GM13976 (cell line): ENCODE measurements at regions not wholly inside any gene's neighbourhood (a gene's known extent, or its start where the extent isn't known, plus 50 kb on each side); places are given as distances from the start of the nearest gene placed in this dataset.
"Not testable (repeated sequence)": the region's sequence is repeated elsewhere in the genome, so short reads cannot be mapped to it uniquely, and the experiment has no call there.

Experiments
- DNase-seq: peaks from one replicate; pipeline ENCODE4 v3.0.0; 2012; ENCODE audit warnings: low spot score
- in situ Hi-C: fragments of 300-500 bp; cut with MboI; formaldehyde crosslinking; loops from one replicate; pipeline ENCODE4 v1.12.0; 2022; ENCODE audit warnings: low sequenced_read_pairs, mixed read lengths, inconsistent platforms; ENCODE audit not compliant: unreplicated experiment
- TF ChIP-seq, protein P1 (sequence below): IDR thresholded peaks from 2 replicates; pipeline ENCODE4 v1.5.1; 2012; ENCODE audit warnings: borderline replicate concordance, mild to moderate bottlenecking; ENCODE audit not compliant: insufficient read depth; ENCODE audit errors: extremely low read depth, missing control alignments, control extremely low read depth

DNA sequence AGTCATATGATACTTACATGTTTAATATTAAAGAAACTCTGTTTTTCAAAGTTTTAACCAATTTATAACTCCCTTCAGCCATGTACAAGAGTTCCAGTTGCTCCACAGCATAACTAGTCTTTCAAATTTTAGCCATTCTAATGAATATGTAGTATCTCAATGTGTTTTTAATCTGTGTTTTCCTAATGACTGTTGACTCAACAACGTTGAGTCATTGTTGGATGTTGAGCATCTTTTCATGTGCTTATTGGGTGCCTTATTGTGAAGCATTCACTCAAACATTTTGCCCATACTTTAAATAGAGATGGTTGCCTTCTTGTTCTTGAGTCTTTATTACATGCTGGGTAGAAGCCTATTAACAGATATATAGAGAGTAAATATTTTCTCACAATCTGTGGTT is 240.2 kb upstream of the LYPLAL1 start:
- no peak for DNase-seq
- TF ChIP-seq, protein P1, sequence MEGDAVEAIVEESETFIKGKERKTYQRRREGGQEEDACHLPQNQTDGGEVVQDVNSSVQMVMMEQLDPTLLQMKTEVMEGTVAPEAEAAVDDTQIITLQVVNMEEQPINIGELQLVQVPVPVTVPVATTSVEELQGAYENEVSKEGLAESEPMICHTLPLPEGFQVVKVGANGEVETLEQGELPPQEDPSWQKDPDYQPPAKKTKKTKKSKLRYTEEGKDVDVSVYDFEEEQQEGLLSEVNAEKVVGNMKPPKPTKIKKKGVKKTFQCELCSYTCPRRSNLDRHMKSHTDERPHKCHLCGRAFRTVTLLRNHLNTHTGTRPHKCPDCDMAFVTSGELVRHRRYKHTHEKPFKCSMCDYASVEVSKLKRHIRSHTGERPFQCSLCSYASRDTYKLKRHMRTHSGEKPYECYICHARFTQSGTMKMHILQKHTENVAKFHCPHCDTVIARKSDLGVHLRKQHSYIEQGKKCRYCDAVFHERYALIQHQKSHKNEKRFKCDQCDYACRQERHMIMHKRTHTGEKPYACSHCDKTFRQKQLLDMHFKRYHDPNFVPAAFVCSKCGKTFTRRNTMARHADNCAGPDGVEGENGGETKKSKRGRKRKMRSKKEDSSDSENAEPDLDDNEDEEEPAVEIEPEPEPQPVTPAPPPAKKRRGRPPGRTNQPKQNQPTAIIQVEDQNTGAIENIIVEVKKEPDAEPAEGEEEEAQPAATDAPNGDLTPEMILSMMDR, result no peak

DNA sequence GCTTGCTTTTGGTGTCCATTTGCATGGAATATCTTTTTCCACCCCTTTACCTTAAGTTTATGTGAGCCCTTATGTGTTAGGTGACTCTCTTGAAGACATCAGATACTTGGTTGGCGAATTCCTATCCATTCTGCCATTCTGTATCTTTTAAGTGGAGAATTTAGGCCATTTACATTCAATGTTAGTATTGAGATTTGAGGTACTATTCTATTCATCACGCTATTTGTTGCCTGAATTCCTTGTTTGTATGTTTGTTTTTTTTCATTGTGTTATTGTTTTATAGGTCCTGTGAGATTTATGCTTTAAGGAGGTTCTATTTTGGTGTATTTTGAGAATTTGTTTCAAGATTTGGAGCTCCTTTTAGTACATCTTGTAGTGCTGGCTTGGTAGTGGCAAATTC is 238.3 kb upstream of the LYPLAL1 start:
- in situ Hi-C loops, result not testable (repeated sequence)

More for the DNA sequence above, 240.2 kb upstream of the LYPLAL1 start:
- in situ Hi-C loops, result no loop called here

DNA sequence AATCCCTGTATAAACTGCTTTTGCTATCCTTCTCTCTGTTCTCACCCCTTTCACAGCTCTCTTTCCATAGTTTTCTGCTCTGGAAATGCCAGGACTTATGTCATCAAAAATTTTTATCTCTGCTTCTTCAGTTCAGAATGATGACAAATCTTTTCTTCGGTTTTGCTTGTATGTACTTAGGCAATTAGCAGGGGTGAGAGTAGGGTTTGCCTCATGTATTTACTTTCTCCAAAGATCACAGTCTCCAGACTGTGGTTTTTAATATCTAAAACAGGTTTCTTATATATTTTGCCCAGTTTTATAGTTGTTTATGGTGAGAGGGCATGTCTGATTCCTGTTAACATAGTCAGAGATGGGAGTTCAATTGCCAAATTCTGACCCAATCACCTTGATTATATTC is 235.4 kb upstream of the LYPLAL1 start:
- no peak for DNase-seq

More for the DNA sequence above, 238.3 kb upstream of the LYPLAL1 start:
- not testable (repeated sequence) for DNase-seq

DNA sequence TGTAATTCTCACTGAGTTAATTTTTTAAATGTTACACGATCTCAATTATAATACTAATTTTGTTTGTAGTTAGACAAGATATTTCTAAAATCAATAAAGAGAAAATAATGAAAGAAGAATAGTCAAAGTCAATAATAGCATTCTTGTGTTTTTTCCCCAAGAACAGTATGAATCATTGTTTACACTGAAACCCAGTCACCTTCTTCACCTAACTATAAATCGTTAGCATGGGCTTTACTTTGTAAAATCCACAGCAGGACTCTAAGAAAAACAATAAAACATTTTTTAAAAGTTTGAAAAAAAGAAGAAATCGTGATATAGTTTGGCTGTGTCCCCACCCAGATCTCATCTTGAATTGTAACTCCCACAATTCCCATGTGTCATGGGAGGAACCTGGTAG is 234.6 kb upstream of the LYPLAL1 start:
- TF ChIP-seq, protein P1, result no peak
- DNase-seq, result no peak
- in situ Hi-C loops, result no loop called here

More for the DNA sequence above, 235.4 kb upstream of the LYPLAL1 start:
- TF ChIP-seq, protein P1, result no peak
- in situ Hi-C loops, result no loop called here

DNA sequence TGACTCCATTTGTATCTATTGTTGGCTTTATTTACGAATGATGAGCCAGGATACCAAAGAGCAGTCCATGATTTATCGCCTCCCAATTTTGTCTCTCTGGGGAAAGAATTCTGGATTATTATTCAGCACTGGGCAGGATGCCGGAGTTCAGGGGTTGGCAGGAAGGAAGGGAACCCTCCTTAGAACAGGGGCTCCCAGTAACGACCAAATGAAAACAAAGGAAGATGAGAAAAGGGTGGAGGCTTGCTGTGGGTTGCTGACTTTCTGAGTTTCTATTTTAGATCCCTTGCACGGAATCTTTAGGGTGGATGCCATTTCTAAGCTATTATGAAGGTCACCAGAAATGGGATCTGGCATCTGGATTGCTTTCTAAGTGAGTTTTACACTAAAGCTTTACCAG is 231.2 kb upstream of the LYPLAL1 start:
- TF ChIP-seq, protein P1, result no peak
- no peak for DNase-seq
- in situ Hi-C loops, result no loop called here

DNA sequence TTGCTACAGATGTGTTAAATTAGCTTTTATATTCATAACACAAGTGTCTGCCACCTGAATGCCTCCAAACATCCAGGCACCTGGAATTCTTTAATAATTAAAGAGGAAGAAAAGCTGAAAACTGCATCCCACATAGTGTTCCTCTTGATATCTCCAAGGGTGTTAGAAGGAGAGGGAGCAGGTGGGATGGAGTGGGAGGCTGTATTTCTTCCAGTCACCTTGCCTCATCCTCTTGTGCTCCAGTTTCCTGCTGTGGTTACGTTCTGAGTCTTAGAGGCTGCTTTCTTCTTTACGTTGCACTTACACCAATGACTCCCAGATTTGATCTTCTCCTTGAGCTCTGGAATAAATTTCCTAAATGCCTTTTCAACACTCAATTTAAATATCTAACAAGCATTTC is 230.3 kb upstream of the LYPLAL1 start:
- TF ChIP-seq, protein P1, result no peak

DNA sequence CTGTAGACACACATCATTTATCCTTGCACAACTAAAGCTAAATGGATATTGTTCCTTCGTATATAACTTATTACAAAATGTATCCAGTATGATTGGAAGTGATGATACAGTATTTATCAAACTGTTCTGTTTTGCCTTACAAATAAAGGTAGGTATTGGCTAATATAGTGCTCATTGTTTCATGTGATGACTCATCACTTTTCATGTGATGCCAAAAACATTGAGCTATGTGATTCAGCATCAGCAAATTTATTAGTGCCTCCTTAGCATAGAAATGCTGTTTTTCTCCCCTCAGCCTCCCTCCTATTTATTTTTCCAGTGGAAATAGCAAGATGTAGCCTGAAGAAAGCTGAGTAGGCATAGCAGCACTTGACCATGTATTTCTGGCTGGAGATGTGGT is 228.6 kb upstream of the LYPLAL1 start:
- TF ChIP-seq, protein P1, result no peak
- in situ Hi-C loops, result no loop called here
- DNase-seq, result no peak

More for the DNA sequence above, 230.3 kb upstream of the LYPLAL1 start:
- no peak for DNase-seq
- in situ Hi-C loops, result no loop called here
